PC-3 (cell line): ENCODE measurements at regions not wholly inside any gene's neighbourhood (a gene's known extent, or its start where the extent isn't known, plus 50 kb on each side); places are given as distances from the start of the nearest gene placed in this dataset.

Experiments used
- ATAC-seq: fragments of 200-7000 bp; cut with Tn5 transposase; 2 replicates; pipeline ENCODE4 v1.9.1; 2020; ENCODE audit warnings: mild to moderate bottlenecking, moderate library complexity
- BruUV-seq: library from RNA; stranded (reverse); fragments of 400-500 nt; replicated peaks from 2 replicates; lab custom pipeline; 2021; lab: Mats Ljungman, UMichigan
- CTCF ChIA-PET: fragments of 300-600 bp; sonication (Branson Sonifier 250); formaldehyde crosslinking; loops from one replicate; lab custom pipeline; 2022; ENCODE audit warnings: antibody characterized with exemption; lab: Charles Lee
- POLR2A ChIA-PET: fragments of 300-600 bp; sonication (Branson Sonifier 250); formaldehyde crosslinking; loops from one replicate; lab custom pipeline; 2022; ENCODE audit warnings: antibody characterized with exemption; ENCODE audit not compliant: unreplicated experiment; lab: Charles Lee
- DNase-seq: peaks from one replicate; pipeline ENCODE4 v3.0.0-alpha.2; 2015
- H2AFZ ChIP-seq: fragments of 300-600 bp; sonication (generic); 2 replicates; pipeline ENCODE4 v1.6.0; 2016; ENCODE audit warnings: antibody characterized with exemption, low read length
- H3F3A ChIP-seq: fragments of 300-600 bp; sonication (generic); one replicate; pipeline ENCODE4 v1.6.0; 2017; ENCODE audit warnings: antibody characterized with exemption, low read length, control low read depth, mild to moderate bottlenecking; ENCODE audit not compliant: unreplicated experiment
- H3K27ac ChIP-seq: fragments of 300-600 bp; sonication (generic); 2 replicates; pipeline ENCODE4 v1.5.1; 2016; ENCODE audit warnings: mild to moderate bottlenecking, low read length
- H3K27me3 ChIP-seq: fragments of 300-600 bp; sonication (generic); 2 replicates; pipeline ENCODE4 v1.6.1; 2016; ENCODE audit warnings: low read length, mixed read lengths
- H3K36me3 ChIP-seq: fragments of 300-600 bp; sonication (generic); 2 replicates; pipeline ENCODE4 v1.6.1; 2016; ENCODE audit warnings: low read depth, mixed run types, low read length, mixed read lengths
- H3K4me1 ChIP-seq: fragments of 300-600 bp; sonication (generic); 2 replicates; pipeline ENCODE4 v1.5.1; 2016; ENCODE audit warnings: low read length; ENCODE audit not compliant: insufficient read depth
- H3K4me2 ChIP-seq: fragments of 300-600 bp; sonication (generic); 2 replicates; pipeline ENCODE4 v1.6.0; 2016; ENCODE audit warnings: low read length
- H3K4me3 ChIP-seq: fragments of 300-600 bp; sonication (generic); 2 replicates; pipeline ENCODE4 v1.5.1; 2016; ENCODE audit warnings: mild to moderate bottlenecking, low read length, mixed read lengths
- H3K79me2 ChIP-seq: fragments of 300-600 bp; sonication (generic); 2 replicates; pipeline ENCODE4 v1.6.1; 2017; ENCODE audit warnings: low read length, mixed read lengths
- H3K9ac ChIP-seq: fragments of 300-600 bp; sonication (generic); 2 replicates; pipeline ENCODE4 v1.6.0; 2016; ENCODE audit warnings: mild to moderate bottlenecking, low read length
- H3K9me2 ChIP-seq: fragments of 300-600 bp; sonication (generic); replicated peaks from 2 replicates; pipeline ENCODE4 v1.6.1; 2016; ENCODE audit warnings: mixed run types, low read length, mixed read lengths
- H3K9me3 ChIP-seq: fragments of 300-600 bp; sonication (generic); 2 replicates; pipeline ENCODE4 v1.6.1; 2016; ENCODE audit warnings: low read length, mixed read lengths
- H4K20me1 ChIP-seq: fragments of 300-600 bp; sonication (generic); 2 replicates; pipeline ENCODE4 v1.6.1; 2016; ENCODE audit warnings: low read length, mixed read lengths
- CTCF ChIP-seq: fragments of 300-600 bp; sonication (generic); conservative IDR thresholded peaks from 2 replicates; pipeline ENCODE4 v1.5.1; 2017; ENCODE audit warnings: antibody characterized with exemption, low read depth, mild to moderate bottlenecking, low read length
- EZH2 ChIP-seq: fragments of 300-600 bp; sonication (generic); IDR thresholded peaks from one replicate; pipeline ENCODE4 v1.6.1; 2017; ENCODE audit warnings: antibody characterized with exemption, mild to moderate bottlenecking, low read length; ENCODE audit not compliant: unreplicated experiment
- EZH2phosphoT487 ChIP-seq: fragments of 300-600 bp; sonication (generic); IDR thresholded peaks from 2 replicates; pipeline ENCODE4 v1.6.1; 2018; ENCODE audit warnings: mild to moderate bottlenecking, antibody characterized with exemption, low read length, borderline replicate concordance
- intact Hi-C: fragments of 100-400 bp; cut with micrococcal nuclease; formaldehyde crosslinking; loops from 2 replicates; pipeline ENCODE4 v1.9.0; 2023

- Histone ChIP-seq H3K9ac (no peak overlapping the region), H3K27me3 (no peaks in the 10 kb centered on the region), H3K79me2 (no peaks in the 10 kb centered on the region), H3K9me2 (no peaks in the 10 kb centered on the region), H3K36me3 (no peaks in the 10 kb centered on the region), H3F3A (no peaks in the 10 kb centered on the region), H3K4me1 (no peaks in the 10 kb centered on the region), H3K27ac (no peak overlapping the region), H2AFZ (no peak overlapping the region), H3K4me3 (no peak overlapping the region), H3K9me3 (no peaks in the 10 kb centered on the region), H4K20me1 (no peaks in the 10 kb centered on the region), H3K4me2 (no peak overlapping the region)
- no TSS peak for BruUV-seq
- intact Hi-C loops = no loop called here
- ATAC-seq = no peak
- TF ChIP-seq CTCF (no peak), EZH2phosphoT487 (no peak), EZH2 (no peak)
- DNase-seq = no peak
- ChIA-PET CTCF (no interaction called here), POLR2A (no interaction called here)
Measured at GRCh38 chrX:127324128-127324527, 504.6 kb downstream of the PRR32 start.
